Large intestine (tissue), 3 donors: ENCODE measurements at regions not wholly inside any gene's neighbourhood (a gene's known extent, or its start where the extent isn't known, plus 50 kb on each side); places are given as distances from the start of the nearest gene placed in this dataset.
"Not testable (repeated sequence)": the region's sequence is repeated elsewhere in the genome, so short reads cannot be mapped to it uniquely, and the experiment has no call there.

Experiments
- DNase-seq, 2 donors: peaks; one replicate each; pipeline versions ENCODE4 v3.0.0 to v3.0.0-alpha.2; 2013
- H3K27ac ChIP-seq: one replicate; pipeline ENCODE4 v1.5.1; 2013; ENCODE audit warnings: low read length
- H3K27me3 ChIP-seq: 2 replicates; pipeline ENCODE4 v1.6.1; 2013; ENCODE audit warnings: low read length; ENCODE audit not compliant: control insufficient read depth, insufficient read depth
- H3K36me3 ChIP-seq: 2 replicates; pipeline ENCODE4 v1.6.1; 2013; ENCODE audit warnings: low read length; ENCODE audit not compliant: control insufficient read depth, insufficient read depth
- H3K4me1 ChIP-seq: one replicate; pipeline ENCODE4 v1.6.1; 2013; ENCODE audit warnings: low read length; ENCODE audit not compliant: control insufficient read depth, insufficient read depth
- H3K4me3 ChIP-seq: one replicate; pipeline ENCODE4 v1.5.1; 2013; ENCODE audit warnings: low read length
- H3K9me3 ChIP-seq: one replicate; pipeline ENCODE4 v1.6.1; 2013; ENCODE audit warnings: mild to moderate bottlenecking, low read depth, low read length, moderate library complexity; ENCODE audit not compliant: control insufficient read depth
- WGBS: methylation state at CpG from one replicate; pipeline ENCODE4 v1.1.5; 2013; ENCODE audit warnings: low lambda C conversion rate; ENCODE audit not compliant: insufficient coverage; 5-methylcytosine and 5-hydroxymethylcytosine counted together

GRCh38 chr22:49460592-49461281, 366.9 kb downstream of the BRD1 start:
- Histone ChIP-seq H3K36me3 (no peaks in the 10 kb centered on the region), H3K4me1 (no peaks in the 10 kb centered on the region), H3K9me3 (no peaks in the 10 kb centered on the region), H3K27ac (no peak overlapping the region), H3K27me3 (peaks cover 6% of the 10 kb centered on the region), H3K4me3 (no peak overlapping the region)
- 33% methylated on average over 1 of the region's 15 CpGs for WGBS
- DNase-seq, result no peak

GRCh38 chr22:49460091-49460490, 367.6 kb downstream of the BRD1 start:
- no CpG with 5 or more reads among the region's 5 CpGs for whole genome bisulfite sequencing
- Histone ChIP-seq H3K36me3 (no peaks in the 10 kb centered on the region), H3K27me3 (peaks cover 7% of the 10 kb centered on the region), H3K4me3 (no peak overlapping the region), H3K27ac (no peak overlapping the region), H3K9me3 (no peaks in the 10 kb centered on the region), H3K4me1 (no peaks in the 10 kb centered on the region)
- DNase-seq, result no peak

GRCh38 chr22:49458708-49459099, 369.0 kb downstream of the BRD1 start:
- WGBS, result no CpG with 5 or more reads among the region's 15 CpGs
- peaks cover 8% of the 10 kb centered on the region for H3K27me3 ChIP-seq
- no peaks in the 10 kb centered on the region for H3K36me3 ChIP-seq
- no peaks in the 10 kb centered on the region for H3K9me3 ChIP-seq
- H3K27ac ChIP-seq, result no peak overlapping the region
- no peak overlapping the region for H3K4me3 ChIP-seq
- no peak for DNase-seq
- no peaks in the 10 kb centered on the region for H3K4me1 ChIP-seq

GRCh38 chr22:49457946-49458707, 369.5 kb downstream of the BRD1 start:
- DNase-seq, result no peak
- WGBS, result 58% methylated on average over 2 of the region's 14 CpGs
- Histone ChIP-seq H3K36me3 (no peaks in the 10 kb centered on the region), H3K4me1 (no peaks in the 10 kb centered on the region), H3K27me3 (peaks cover 9% of the 10 kb centered on the region), H3K9me3 (no peaks in the 10 kb centered on the region), H3K27ac (no peak overlapping the region), H3K4me3 (no peak overlapping the region)

- DNase-seq, result no peak
- no peak overlapping the region for H3K27ac ChIP-seq
- no peaks in the 10 kb centered on the region for H3K36me3 ChIP-seq
- H3K4me3 ChIP-seq, result no peak overlapping the region
- no peaks in the 10 kb centered on the region for H3K9me3 ChIP-seq
- peaks cover 9% of the 10 kb centered on the region for H3K27me3 ChIP-seq
- no CpG with 5 or more reads among the region's 17 CpGs for WGBS
- H3K4me1 ChIP-seq, result no peaks in the 10 kb centered on the region
These were observed 370.5 kb downstream of the BRD1 start for GRCh38 chr22:49457146-49457545.

- Histone ChIP-seq H3K4me3 (no peak overlapping the region), H3K36me3 (no peaks in the 10 kb centered on the region), H3K27me3 (peaks cover 21% of the 10 kb centered on the region), H3K4me1 (no peaks in the 10 kb centered on the region), H3K9me3 (no peaks in the 10 kb centered on the region), H3K27ac (no peak overlapping the region)
- no peak for DNase-seq
- WGBS, result no CpG with 5 or more reads among the region's 11 CpGs
These were observed 372.1 kb downstream of the BRD1 start for GRCh38 chr22:49455595-49455994.

- Histone ChIP-seq H3K36me3 (no peaks in the 10 kb centered on the region), H3K4me1 (no peaks in the 10 kb centered on the region), H3K9me3 (no peaks in the 10 kb centered on the region), H3K27ac (no peak overlapping the region), H3K27me3 (peaks cover 28% of the 10 kb centered on the region), H3K4me3 (no peak overlapping the region)
- DNase-seq, result no peak
- no CpG with 5 or more reads among the region's 7 CpGs for WGBS
These were observed 372.9 kb downstream of the BRD1 start for GRCh38 chr22:49454726-49455125.

- 100% methylated on average over 2 of the region's 15 CpGs for WGBS
- no peaks in the 10 kb centered on the region for H3K36me3 ChIP-seq
- no peak overlapping the region for H3K4me3 ChIP-seq
- DNase-seq, result no peak
- H3K4me1 ChIP-seq, result no peaks in the 10 kb centered on the region
- no peaks in the 10 kb centered on the region for H3K9me3 ChIP-seq
- H3K27me3 ChIP-seq, result peaks cover 34% of the 10 kb centered on the region
- H3K27ac ChIP-seq, result no peak overlapping the region
These were observed 373.9 kb downstream of the BRD1 start for GRCh38 chr22:49453771-49454170.

- WGBS, result 86% methylated on average over 1 of the region's 1 CpG
- H3K36me3 ChIP-seq, H3K9me3 ChIP-seq, DNase-seq, H3K4me1 ChIP-seq, H3K27ac ChIP-seq, H3K4me3 ChIP-seq: not testable (repeated sequence)
- peaks cover 39% of the 10 kb centered on the region for H3K27me3 ChIP-seq
These were observed 374.7 kb downstream of the BRD1 start for GRCh38 chr22:49453019-49453418.

GRCh38 chr22:49452362-49452946, 375.2 kb downstream of the BRD1 start:
- Histone ChIP-seq H3K9me3 (no peaks in the 10 kb centered on the region), H3K4me1 (no peaks in the 10 kb centered on the region), H3K4me3 (no peak overlapping the region), H3K36me3 (no peaks in the 10 kb centered on the region), H3K27ac (no peak overlapping the region), H3K27me3 (peaks cover 42% of the 10 kb centered on the region)
- DNase-seq, result no peak
- WGBS, result 95% methylated on average over 2 of the region's 2 CpGs
